Thyroid gland (tissue), 4 donors: ENCODE measurements at regions not wholly inside any gene's neighbourhood (a gene's known extent, or its start where the extent isn't known, plus 50 kb on each side); places are given as distances from the start of the nearest gene placed in this dataset.
A peak's percentile ranks its signal among the peaks of the same experiment; 100 is the strongest.

Experiments used
- DNase-seq, 2 donors: peaks; one replicate each; pipeline ENCODE4 v3.0.0-alpha.2; 2019
- H3K27ac ChIP-seq, 3 donors: fragments of 200-600 bp; sonication (generic); 1 replicate in 2 of 3; 2 replicates in 1 of 3; pipeline ENCODE4 v1.5.1; 2016 to 2019; ENCODE audit warnings: mild to moderate bottlenecking in 1 of 3, moderate library complexity in 1 of 3
- H3K27me3 ChIP-seq: fragments of 200-600 bp; sonication (generic); one replicate; pipeline ENCODE4 v1.5.1; 2019
- H3K36me3 ChIP-seq, 2 donors: fragments of 200-600 bp; sonication (generic); one replicate each; pipeline ENCODE4 v1.5.1; 2016 to 2019
- H3K4me1 ChIP-seq, 2 donors: fragments of 200-600 bp; sonication (generic); one replicate each; pipeline ENCODE4 v1.5.1; 2017 to 2019
- H3K4me3 ChIP-seq, 3 donors: fragments of 200-600 bp; sonication (generic); replicated peaks in 1 of 3; 1 replicate in 2 of 3; 2 replicates in 1 of 3; pipeline ENCODE4 v1.5.1; 2016; ENCODE audit warnings: mild to moderate bottlenecking in 1 of 3
- H3K9me3 ChIP-seq: fragments of 200-600 bp; sonication (generic); one replicate; pipeline ENCODE4 v1.5.1; 2017
- CTCF ChIP-seq, 6 experiments: fragments of 200-600 bp in 3 of 6; fragments of 450-650 bp in 3 of 6; sonication (generic) in 3 of 6; IDR thresholded peaks; one replicate each; pipeline ENCODE4 v1.5.1; 2016 to 2019; ENCODE audit warnings: antibody characterized with exemption in 6 of 6, mild to moderate bottlenecking in 2 of 6, inconsistent platforms in 1 of 6, moderate library complexity in 1 of 6
- POLR2A ChIP-seq, 2 donors: fragments of 450-650 bp; IDR thresholded peaks; one replicate each; pipeline ENCODE4 v1.6.1; 2017; ENCODE audit warnings: antibody characterized with exemption in 2 of 2, mild to moderate bottlenecking in 2 of 2, moderate library complexity in 1 of 2
- WGBS, 2 donors: methylation state at CpG; one replicate each; pipeline ENCODE4 v1.1.5; 2017; 5-methylcytosine and 5-hydroxymethylcytosine counted together
- intact Hi-C: fragments of 100-400 bp; cut with DNase I; formaldehyde crosslinking; loops from one replicate; pipeline ENCODE4 v1.15.1; 2023

GRCh38 chr5:9861666-9862256 is 231.6 kb upstream of the TAS2R1 start:
- whole genome bisulfite sequencing, 2 donors, result 32 to 34% methylated on average over 8 of the region's 8 CpGs
- TF ChIP-seq POLR2A (IDR thresholded peaks at IDR 0.05) (no peak), CTCF (IDR thresholded peaks at IDR 0.05) (no peak)
- Histone ChIP-seq H3K4me1 (peaks cover 5 to 12% of the 10 kb centered on the region in 2 donors), H3K27ac (no peak overlapping the region), H3K4me3 (no peak overlapping the region), H3K9me3 (no peaks in the 10 kb centered on the region), H3K27me3 (no peaks in the 10 kb centered on the region), H3K36me3 (no peaks in the 10 kb centered on the region)
- intact Hi-C loops, result no loop called here
- peak; percentile 44 to 59 for DNase-seq

DNA sequence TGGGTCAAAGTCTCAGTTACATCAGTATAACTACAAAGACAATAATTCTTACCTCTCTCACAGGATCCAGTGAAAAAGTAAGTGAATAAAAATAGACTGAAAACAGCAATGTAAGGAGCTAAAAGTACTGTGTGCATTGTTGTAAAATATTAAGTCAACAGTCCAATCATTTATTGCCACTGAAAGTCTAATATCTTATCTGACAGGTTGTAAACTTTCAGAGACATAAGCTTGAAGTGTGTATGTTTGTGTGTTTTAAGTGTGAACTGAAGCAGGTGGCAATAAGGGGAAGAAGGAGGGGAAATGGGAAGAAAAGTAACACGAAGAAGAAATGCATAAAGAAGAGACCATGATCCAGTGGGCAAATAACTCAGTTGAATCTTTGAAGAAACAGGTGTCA is 229.7 kb upstream of the TAS2R1 start:
- Histone ChIP-seq H3K27me3 (no peaks in the 10 kb centered on the region), H3K36me3 (no peaks in the 10 kb centered on the region), H3K4me3 (no peak overlapping the region), H3K4me1 (peaks cover 13 to 17% of the 10 kb centered on the region in 2 donors), H3K27ac (no peak overlapping the region), H3K9me3 (no peaks in the 10 kb centered on the region)
- DNase-seq, result no peak
- 74 to 75% methylated on average over 1 of the region's 1 CpG for WGBS, 2 donors
- no peak for TF ChIP-seq POLR2A (IDR thresholded peaks at IDR 0.05)
- no peak for TF ChIP-seq CTCF (IDR thresholded peaks at IDR 0.05)
- intact Hi-C loops, result no loop called here

DNA sequence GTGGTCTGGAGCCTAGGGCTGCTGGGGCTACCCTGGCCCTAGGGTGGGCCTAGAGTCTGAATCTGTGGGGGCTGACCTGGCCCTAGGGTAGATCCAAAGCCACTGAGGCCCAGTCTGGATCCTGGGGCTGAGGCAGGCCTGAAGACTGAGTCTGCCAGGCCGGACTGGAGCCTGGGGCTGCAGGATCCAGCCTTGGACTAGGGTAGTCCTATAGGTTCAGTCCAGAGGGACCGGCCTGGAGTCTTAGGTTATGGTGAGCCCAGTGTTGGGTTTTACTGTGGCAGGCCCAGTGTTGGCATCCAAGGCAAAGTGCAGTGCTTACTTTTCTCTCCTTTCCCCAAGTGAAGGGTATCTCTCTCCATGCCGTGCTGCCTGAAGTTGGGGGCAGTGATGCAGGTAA is 227.9 kb upstream of the TAS2R1 start:
- intact Hi-C loops, result no loop called here
- Histone ChIP-seq H3K4me3 (no peak overlapping the region), H3K4me1 (peaks cover 14 to 18% of the 10 kb centered on the region in 2 donors), H3K36me3 (no peaks in the 10 kb centered on the region), H3K27me3 (no peaks in the 10 kb centered on the region), H3K27ac (no peak overlapping the region), H3K9me3 (no peaks in the 10 kb centered on the region)
- no peak for DNase-seq
- WGBS, 2 donors, result 92 to 96% methylated on average over 2 of the region's 3 CpGs
- no peak for TF ChIP-seq CTCF (IDR thresholded peaks at IDR 0.05)
- TF ChIP-seq POLR2A (IDR thresholded peaks at IDR 0.05), result no peak

DNA sequence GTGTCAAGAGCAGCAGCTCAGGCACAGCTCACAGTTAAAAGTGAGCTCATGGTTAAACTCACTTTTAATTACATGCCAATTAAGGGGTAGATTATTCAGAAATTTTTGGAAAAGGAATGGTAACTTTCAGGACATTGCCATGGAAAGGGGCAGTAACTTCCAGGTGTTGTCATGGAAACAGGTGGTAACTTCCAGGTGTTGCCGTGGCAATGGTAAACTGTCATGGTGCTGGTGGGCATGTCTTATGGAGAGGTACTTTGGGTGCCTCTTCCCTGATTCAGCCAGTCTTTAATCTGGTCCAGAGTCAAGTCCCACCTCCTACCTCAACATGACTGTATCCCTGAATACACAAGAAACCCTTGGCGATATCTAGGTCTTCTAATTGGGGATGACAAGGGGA is 223.2 kb upstream of the TAS2R1 start:
- WGBS, 2 donors, result 87 to 97% methylated on average over 1 to 2 of the region's 2 CpGs
- no peak overlapping the region for H3K27ac ChIP-seq
- H3K4me3 ChIP-seq, result no peak overlapping the region

More for the DNA sequence above, 223.2 kb upstream of the TAS2R1 start:
- Histone ChIP-seq H3K27me3 (no peaks in the 10 kb centered on the region), H3K36me3 (no peaks in the 10 kb centered on the region), H3K9me3 (no peaks in the 10 kb centered on the region), H3K4me1 (peaks cover 5 to 9% of the 10 kb centered on the region in 2 donors)
- no peak for TF ChIP-seq CTCF (IDR thresholded peaks at IDR 0.05)
- TF ChIP-seq POLR2A (IDR thresholded peaks at IDR 0.05), result no peak
- DNase-seq, result no peak
- intact Hi-C loops, result no loop called here
